ENCODE measurements at regions not wholly inside any gene's neighbourhood (a gene's known extent, or its start where the extent isn't known, plus 50 kb on each side); places are given as distances from the start of the nearest gene placed in this dataset.

GRCh38 chr15:97236140-97236539 lies 724.4 kb upstream of the ARRDC4 start:
- Histone ChIP-seq H3K9me3 (ENCODE audit: control insufficient read depth, insufficient read depth, low read length) (peaks cover 3% of the 10 kb centered on the region; the same call in 1 of the 2 replicates), H3K9me1 (ENCODE audit: insufficient read depth, low read length) (no peaks in the 10 kb centered on the region), H2BK20ac (ENCODE audit: low read depth, low read length) (no peak overlapping the region), H3K27me3 (ENCODE audit: control insufficient read depth, insufficient read depth, low read length) (no peaks in the 10 kb centered on the region), H3K27ac (ENCODE audit: insufficient read depth, low read length) (no peak overlapping the region), H2AK5ac (ENCODE audit: low read depth, low read length) (no peak overlapping the region), H2BK15ac (ENCODE audit: low read depth, low read length) (no peak overlapping the region), H3K4ac (ENCODE audit: low read depth, low read length) (no peak overlapping the region), H2AK9ac (replicated peaks; ENCODE audit: low read depth, low read length, poor library complexity) (no peak overlapping the region), H2BK5ac (ENCODE audit: low read depth, low read length, poor library complexity, severe bottlenecking) (no peak overlapping the region), H3K36me3 (ENCODE audit: control insufficient read depth, insufficient read depth, low read length) (no peaks in the 10 kb centered on the region), H3K18ac (ENCODE audit: low read depth, low read length) (no peak overlapping the region), H4K8ac (ENCODE audit: low read depth in 2 of 2, low read length in 2 of 2) (no peak overlapping the region), H2AFZ (replicated peaks; ENCODE audit: low read length, poor library complexity) (no peak overlapping the region), H3K79me1 (ENCODE audit: low read depth in 1 of 2, low read length in 2 of 2) (no peaks in the 10 kb centered on the region), H3K4me2 (ENCODE audit: low read depth, low read length) (no peak overlapping the region), H3K14ac (replicated peaks; ENCODE audit: low read depth, low read length) (no peak overlapping the region), H3K4me1 (ENCODE audit: control insufficient read depth, insufficient read depth, low read length) (no peaks in the 10 kb centered on the region), H4K91ac (ENCODE audit: insufficient read depth, low read depth, low read length) (no peak overlapping the region), H2BK120ac (ENCODE audit: low read depth, low read length) (no peak overlapping the region), H3K56ac (ENCODE audit: extremely low read depth, insufficient read depth, low read length) (no peak overlapping the region), H3K23ac (ENCODE audit: low read depth, low read length) (no peak overlapping the region), H4K5ac (ENCODE audit: low read depth, low read length) (no peak overlapping the region), H4K20me1 (ENCODE audit: insufficient read depth, low read length) (no peaks in the 10 kb centered on the region), H3K4me3 (ENCODE audit: insufficient read depth, low read depth, low read length) (no peak overlapping the region), H3K9ac (ENCODE audit: low read depth, low read length) (no peak overlapping the region)
- CTCF ChIA-PET, result interaction anchor here (0.6 to 3.1 kb wide), 2 partner anchors 10 to 817 kb away, joined by 4 to 13 read pairs; no protein-coding TSS in a partner anchor
- no CpG with 5 or more reads among the region's 5 CpGs for WGBS, 2 experiments (ENCODE audit: extremely low coverage in 2 of 2, insufficient read length in 1 of 2)
- dilution Hi-C loops (cut with HindIII; ENCODE audit: low sequenced_read_pairs, unreplicated experiment), result no loop called here
- intact Hi-C loops (cut with micrococcal nuclease), result no loop called here
- ATAC-seq (ENCODE audit: low read depth) (no peak), DNase-seq (no peak)
- POLR2A ChIA-PET (ENCODE audit: unreplicated experiment), result no interaction called here
- BruUV-seq (replicated peaks), result no TSS peak
- TF ChIP-seq CHD1 (IDR thresholded peaks at IDR 0.05; ENCODE audit: low read depth, low read length) (no peak), RAD21 (IDR thresholded peaks at IDR 0.05; ENCODE audit: low read length) (no peak), ELK1 (IDR thresholded peaks at IDR 0.05; ENCODE audit: borderline replicate concordance, low read depth, low read length) (no peak), USF2 (IDR thresholded peaks at IDR 0.05; ENCODE audit: low read depth, low read length) (no peak), RCOR1 (IDR thresholded peaks at IDR 0.05; ENCODE audit: insufficient replicate concordance, low read length) (no peak), MAZ (IDR thresholded peaks at IDR 0.05; ENCODE audit: borderline replicate concordance, low read depth, low read length) (no peak), RFX5 (IDR thresholded peaks at IDR 0.05; ENCODE audit: low read depth, low read length) (no peak), NFE2L2 (IDR thresholded peaks at IDR 0.05; ENCODE audit: low read depth, low read length) (no peak), FOS (IDR thresholded peaks at IDR 0.05; ENCODE audit: low read depth, low read length) (no peak), CTCF (conservative IDR thresholded peaks at IDR 0.05; ENCODE audit: low read depth, low read length) (no peak), POLR2A (IDR thresholded peaks at IDR 0.05; ENCODE audit: low read depth, low read length) (no peak), BHLHE40 (IDR thresholded peaks at IDR 0.05; ENCODE audit: low read depth, low read length) (no peak), SMC3 (IDR thresholded peaks at IDR 0.05; ENCODE audit: low read depth, low read length) (no peak), MXI1 (IDR thresholded peaks at IDR 0.05; ENCODE audit: borderline replicate concordance, low read depth, low read length) (no peak), MAFK (IDR thresholded peaks at IDR 0.05; ENCODE audit: low read depth, low read length) (no peak), CEBPB (IDR thresholded peaks at IDR 0.05; ENCODE audit: low read depth, low read length) (no peak)
- in situ Hi-C loops (cut with MboI; ENCODE audit: low sequenced_read_pairs), result loop anchor here (10.0 to 25.0 kb wide), 2 partner anchors 891 to 1974 kb away; no protein-coding TSS in a partner anchor

Data from IMR-90 (cell line).